CD4-positive, alpha-beta T cell (primary cell): ENCODE measurements at regions not wholly inside any gene's neighbourhood (a gene's known extent, or its start where the extent isn't known, plus 50 kb on each side); places are given as distances from the start of the nearest gene placed in this dataset.
"Not testable (repeated sequence)": the region's sequence is repeated elsewhere in the genome, so short reads cannot be mapped to it uniquely, and the experiment has no call there.

Experiments used
- ATAC-seq: fragments of 200-7000 bp; cut with Tn5 transposase; one replicate; pipeline ENCODE4 v1.10.0; 2022; ENCODE audit warnings: mild to moderate bottlenecking; ENCODE audit not compliant: poor library complexity
- CTCF ChIA-PET: fragments of 350-600 bp; sonication (Branson Sonifier 250); formaldehyde crosslinking; loops from one replicate; lab custom pipeline; 2021; ENCODE audit warnings: antibody characterized with exemption, inconsistent platforms; lab: Charles Lee
- POLR2A ChIA-PET: fragments of 350-600 bp; sonication (Branson Sonifier 250); formaldehyde crosslinking; loops from one replicate; lab custom pipeline; 2021; ENCODE audit warnings: antibody characterized with exemption, inconsistent platforms; lab: Charles Lee
- DNase-seq, 14 experiments: peaks; one replicate each; pipeline ENCODE4 v3.0.0-alpha.2; 2013 to 2020; ENCODE audit warnings: mixed read lengths in 2 of 14
- H3K27ac ChIP-seq, 2 donors: one replicate each; pipeline versions ENCODE4 v1.5.1 to v1.7.0; 2013; ENCODE audit warnings: low read length in 2 of 2, low read depth in 1 of 2, mild to moderate bottlenecking in 1 of 2
- H3K27me3 ChIP-seq, 2 experiments: 1 replicate in 1 of 2; 2 replicates in 1 of 2; pipeline versions ENCODE4 v1.6.1 to v1.7.0; 2013; ENCODE audit warnings: low read length in 2 of 2, control low read depth in 1 of 2, mild to moderate bottlenecking in 1 of 2, moderate library complexity in 1 of 2; ENCODE audit not compliant: insufficient read depth in 2 of 2, control insufficient read depth in 1 of 2
- H3K36me3 ChIP-seq: one replicate; pipeline ENCODE4 v1.6.1; 2013; ENCODE audit warnings: low read length, control low read depth; ENCODE audit not compliant: insufficient read depth
- H3K4me1 ChIP-seq: one replicate; pipeline ENCODE4 v1.6.1; 2013; ENCODE audit warnings: low read length, control low read depth; ENCODE audit not compliant: insufficient read depth
- H3K4me3 ChIP-seq: one replicate; pipeline ENCODE4 v1.5.1; 2013; ENCODE audit warnings: mild to moderate bottlenecking, low read length, moderate library complexity
- H3K9me3 ChIP-seq, 2 experiments: 1 replicate in 1 of 2; 2 replicates in 1 of 2; pipeline versions ENCODE4 v1.6.1 to v1.7.0; 2013; ENCODE audit warnings: low read length in 2 of 2, mild to moderate bottlenecking in 2 of 2, control low read depth in 1 of 2, moderate library complexity in 1 of 2; ENCODE audit not compliant: control insufficient read depth in 1 of 2, insufficient read depth in 1 of 2
- H3K27ac Mint-ChIP-seq: one replicate; pipeline ENCODE4 v1.8.0; 2020; ENCODE audit warnings: mixed read lengths
- H3K27me3 Mint-ChIP-seq: one replicate; pipeline ENCODE4 v1.8.0; 2021; ENCODE audit warnings: mixed read lengths
- H3K36me3 Mint-ChIP-seq: one replicate; pipeline ENCODE4 v1.8.0; 2021; ENCODE audit warnings: low read depth, mixed read lengths
- H3K4me1 Mint-ChIP-seq: one replicate; pipeline ENCODE4 v1.8.0; 2021; ENCODE audit warnings: low read depth, mixed read lengths
- H3K4me3 Mint-ChIP-seq: one replicate; pipeline ENCODE4 v1.8.0; 2020; ENCODE audit warnings: mild to moderate bottlenecking, mixed read lengths
- H3K9me3 Mint-ChIP-seq: one replicate; pipeline ENCODE4 v1.8.0; 2020; ENCODE audit warnings: mixed read lengths
- intact Hi-C, 2 experiments: fragments of 100-400 bp; cut with DNase I in 1 of 2; cut with micrococcal nuclease in 1 of 2; formaldehyde crosslinking; loops; one replicate each; pipeline versions ENCODE4 v1.15.1 to v1.9.0; 2023 to 2025; cut with DNase I, micrococcal nuclease
- TF ChIP-seq, protein P1 (sequence below): fragments of 200-600 bp; IDR thresholded peaks from one replicate; pipeline ENCODE4 v1.8.0; 2022; ENCODE audit warnings: antibody characterized with exemption, mild to moderate bottlenecking

DNA sequence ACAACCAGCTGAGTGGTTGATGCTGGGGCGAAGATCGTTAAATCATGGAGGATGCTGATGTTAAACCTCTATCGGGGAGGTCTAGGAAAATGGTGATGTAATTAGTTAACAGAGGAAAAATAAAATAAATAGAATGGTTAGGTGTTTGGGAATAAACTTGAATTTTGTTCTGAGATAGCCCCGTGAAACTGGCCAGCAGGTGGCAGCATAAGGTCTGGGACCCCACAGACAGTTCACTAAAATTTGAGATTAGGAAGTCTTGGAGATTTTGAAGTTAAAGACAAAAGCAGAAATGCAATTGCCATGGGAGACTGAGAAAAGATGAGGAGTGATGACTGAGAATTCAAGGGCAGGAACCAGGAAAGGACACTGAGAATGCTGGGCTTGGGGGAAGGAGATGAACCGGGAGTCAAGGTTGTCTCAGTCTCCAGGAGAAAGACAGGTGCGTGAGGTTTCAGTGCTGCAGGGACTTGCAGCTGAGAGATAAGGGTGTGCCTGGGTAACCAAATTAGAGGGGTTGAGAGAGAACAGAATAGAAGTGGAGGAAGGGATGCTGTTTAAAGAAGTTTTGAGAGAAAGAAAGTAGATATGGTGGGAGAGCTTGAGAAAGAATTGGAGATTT lies 248.0 kb downstream of the ZNF92 start:
- ATAC-seq, H3K27ac ChIP-seq, H3K9me3 ChIP-seq, intact Hi-C loops, H3K27me3 ChIP-seq, POLR2A ChIA-PET, H3K4me1 ChIP-seq, H3K4me3 Mint-ChIP-seq, H3K4me1 Mint-ChIP-seq, H3K9me3 Mint-ChIP-seq, H3K36me3 ChIP-seq, H3K27ac Mint-ChIP-seq, H3K4me3 ChIP-seq, H3K36me3 Mint-ChIP-seq: not testable (repeated sequence)
- CTCF ChIA-PET = interaction anchor here (0.7 kb wide), 1 partner anchor 831 kb away, joined by 5 read pairs; no protein-coding TSS in a partner anchor
- TF ChIP-seq, protein P1, sequence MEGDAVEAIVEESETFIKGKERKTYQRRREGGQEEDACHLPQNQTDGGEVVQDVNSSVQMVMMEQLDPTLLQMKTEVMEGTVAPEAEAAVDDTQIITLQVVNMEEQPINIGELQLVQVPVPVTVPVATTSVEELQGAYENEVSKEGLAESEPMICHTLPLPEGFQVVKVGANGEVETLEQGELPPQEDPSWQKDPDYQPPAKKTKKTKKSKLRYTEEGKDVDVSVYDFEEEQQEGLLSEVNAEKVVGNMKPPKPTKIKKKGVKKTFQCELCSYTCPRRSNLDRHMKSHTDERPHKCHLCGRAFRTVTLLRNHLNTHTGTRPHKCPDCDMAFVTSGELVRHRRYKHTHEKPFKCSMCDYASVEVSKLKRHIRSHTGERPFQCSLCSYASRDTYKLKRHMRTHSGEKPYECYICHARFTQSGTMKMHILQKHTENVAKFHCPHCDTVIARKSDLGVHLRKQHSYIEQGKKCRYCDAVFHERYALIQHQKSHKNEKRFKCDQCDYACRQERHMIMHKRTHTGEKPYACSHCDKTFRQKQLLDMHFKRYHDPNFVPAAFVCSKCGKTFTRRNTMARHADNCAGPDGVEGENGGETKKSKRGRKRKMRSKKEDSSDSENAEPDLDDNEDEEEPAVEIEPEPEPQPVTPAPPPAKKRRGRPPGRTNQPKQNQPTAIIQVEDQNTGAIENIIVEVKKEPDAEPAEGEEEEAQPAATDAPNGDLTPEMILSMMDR = peak; percentile 65
- peak in 11 of 14 experiments; percentile 2 to 38 (median 7) for DNase-seq
- H3K27me3 Mint-ChIP-seq = peaks cover 40% of the 10 kb centered on the region

DNA sequence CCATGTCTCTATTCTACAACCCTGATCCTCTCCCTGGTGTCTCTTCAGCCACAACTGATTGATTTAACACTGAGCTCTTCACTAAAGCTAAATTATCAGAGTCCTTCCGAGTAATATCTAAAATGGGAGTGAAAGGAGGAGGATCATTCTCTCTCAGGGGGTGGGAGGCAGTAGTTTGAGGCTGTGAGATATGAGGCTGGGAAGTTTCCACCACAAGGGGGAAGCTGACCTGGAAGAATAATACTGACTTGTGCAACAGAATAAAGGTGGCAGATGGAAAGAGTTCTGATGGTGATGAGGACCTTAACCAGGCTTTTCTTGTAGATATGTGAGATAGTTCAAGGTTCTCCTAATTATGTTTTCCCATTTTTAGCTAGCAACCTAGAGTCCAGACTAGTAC lies 241.6 kb upstream of the VKORC1L1 start:
- ATAC-seq, CTCF ChIA-PET, H3K27me3 ChIP-seq, intact Hi-C loops, H3K27ac Mint-ChIP-seq, POLR2A ChIA-PET, H3K4me3 ChIP-seq, H3K4me3 Mint-ChIP-seq, H3K36me3 ChIP-seq, H3K4me1 ChIP-seq, H3K4me1 Mint-ChIP-seq, DNase-seq, H3K27ac ChIP-seq, H3K9me3 Mint-ChIP-seq, H3K9me3 ChIP-seq, H3K36me3 Mint-ChIP-seq: not testable (repeated sequence)
- H3K27me3 Mint-ChIP-seq = peaks cover 12% of the 10 kb centered on the region

DNA sequence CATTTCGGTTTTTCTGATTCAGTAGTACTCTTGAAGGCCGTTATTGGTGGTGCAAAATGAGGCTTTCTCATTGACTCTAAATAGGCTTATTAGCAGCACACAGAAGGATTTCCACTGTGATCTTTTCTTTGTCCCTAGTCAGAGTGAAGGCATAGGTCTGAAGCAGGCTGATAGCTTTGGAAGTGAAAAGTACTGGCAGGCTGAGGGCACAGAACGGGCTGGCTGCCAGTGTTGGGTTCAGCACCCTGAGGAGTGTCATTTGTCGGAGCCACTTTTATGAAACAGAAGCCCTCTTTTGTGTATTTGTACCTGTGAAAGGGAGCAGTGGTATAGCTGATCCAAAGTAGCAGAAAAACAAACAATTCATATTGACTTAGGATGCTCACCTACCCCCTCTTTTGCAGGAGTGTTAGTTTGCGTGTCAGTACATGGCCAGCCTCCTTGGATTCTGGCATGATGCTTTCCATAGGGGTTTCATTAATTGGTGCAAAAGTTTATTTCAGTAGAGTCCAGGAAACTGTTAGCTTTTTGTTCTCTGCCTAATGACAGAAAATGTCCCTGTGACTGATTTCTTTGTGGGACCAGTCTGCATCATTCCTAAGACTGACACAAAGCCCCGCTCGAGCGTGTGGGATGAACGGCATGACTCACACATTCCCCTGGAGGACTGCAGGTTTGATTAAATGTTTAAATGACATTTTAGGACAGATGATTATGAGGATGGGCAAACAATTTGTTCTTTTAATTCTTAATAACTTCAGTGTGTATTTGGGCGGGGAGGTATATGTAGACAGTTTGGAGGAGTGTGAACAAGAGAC lies 239.1 kb upstream of the VKORC1L1 start:
- CTCF ChIA-PET, H3K27ac ChIP-seq, H3K36me3 Mint-ChIP-seq, ATAC-seq, H3K4me3 ChIP-seq, H3K9me3 Mint-ChIP-seq, H3K9me3 ChIP-seq, H3K27me3 Mint-ChIP-seq, DNase-seq, intact Hi-C loops, POLR2A ChIA-PET, H3K36me3 ChIP-seq, H3K4me3 Mint-ChIP-seq, H3K4me1 ChIP-seq, H3K27me3 ChIP-seq, H3K4me1 Mint-ChIP-seq, H3K27ac Mint-ChIP-seq: not testable (repeated sequence)

DNA sequence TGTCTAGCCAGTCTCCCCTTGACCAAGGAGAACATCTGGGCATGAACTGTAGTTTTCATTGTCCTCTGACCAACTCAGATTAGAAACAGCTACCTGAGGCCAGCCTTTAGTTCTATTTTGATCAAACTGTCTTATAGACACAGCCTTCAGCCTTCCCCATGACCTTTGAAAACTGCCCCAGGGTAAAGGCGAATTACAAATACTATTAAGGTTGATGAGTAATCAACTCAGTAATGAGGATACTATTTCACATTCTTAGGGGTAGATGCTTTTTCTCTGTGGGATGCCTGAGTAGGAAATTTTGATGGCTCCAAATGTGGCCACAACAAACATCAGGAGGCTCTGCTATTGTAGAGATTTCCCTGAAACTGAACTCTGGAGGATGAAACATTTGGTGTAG lies 234.0 kb upstream of the VKORC1L1 start:
- ATAC-seq, CTCF ChIA-PET, H3K36me3 ChIP-seq, H3K27ac ChIP-seq, H3K4me1 ChIP-seq, H3K4me3 Mint-ChIP-seq, H3K9me3 Mint-ChIP-seq, H3K27ac Mint-ChIP-seq, intact Hi-C loops, DNase-seq, H3K9me3 ChIP-seq, H3K36me3 Mint-ChIP-seq, H3K4me1 Mint-ChIP-seq, H3K27me3 ChIP-seq, H3K4me3 ChIP-seq, H3K27me3 Mint-ChIP-seq, POLR2A ChIA-PET: not testable (repeated sequence)

DNA sequence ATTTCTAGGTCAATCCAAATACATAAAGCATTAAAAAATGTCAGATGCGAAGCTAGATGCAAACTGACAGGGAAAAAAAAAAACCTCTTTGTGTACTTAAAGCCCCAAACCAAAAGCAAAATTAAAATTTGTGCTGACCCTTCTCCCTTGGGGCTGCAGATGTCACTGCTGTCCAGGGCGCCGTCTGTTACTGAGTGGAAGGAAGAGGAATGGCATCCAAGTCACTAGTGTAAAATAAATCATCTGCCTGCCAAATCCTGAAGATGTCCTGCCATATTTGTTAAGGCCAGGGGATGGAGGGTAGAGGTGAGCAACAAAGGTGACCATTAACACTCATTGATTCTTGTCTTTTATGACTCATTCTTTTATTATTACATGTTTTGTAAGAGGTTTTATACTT lies 233.2 kb upstream of the VKORC1L1 start:
- POLR2A ChIA-PET, ATAC-seq, H3K4me1 Mint-ChIP-seq, H3K27me3 ChIP-seq, H3K36me3 Mint-ChIP-seq, intact Hi-C loops, DNase-seq, H3K4me1 ChIP-seq, H3K9me3 ChIP-seq, H3K27ac ChIP-seq, H3K9me3 Mint-ChIP-seq, CTCF ChIA-PET, H3K4me3 Mint-ChIP-seq, H3K36me3 ChIP-seq, H3K27ac Mint-ChIP-seq, H3K27me3 Mint-ChIP-seq, H3K4me3 ChIP-seq: not testable (repeated sequence)

DNA sequence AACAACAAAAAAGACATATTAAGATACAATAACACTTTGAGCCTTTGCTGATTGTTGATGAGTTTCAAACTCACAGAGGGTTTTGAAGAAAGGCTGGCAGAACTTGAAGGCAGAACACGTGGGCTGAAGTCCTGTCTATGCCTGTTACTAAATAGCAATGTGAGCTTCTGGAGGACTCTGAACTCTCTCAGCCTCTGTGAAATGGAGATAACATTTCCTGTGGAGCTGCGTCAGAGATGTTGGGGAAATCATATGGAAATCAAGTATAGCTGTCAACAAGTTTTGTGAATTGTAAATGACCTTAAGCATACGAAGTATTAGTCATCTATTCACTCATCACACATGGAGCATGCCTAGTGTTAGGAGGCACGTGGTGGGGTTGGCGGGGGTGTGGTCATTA lies 229.4 kb upstream of the VKORC1L1 start:
- H3K36me3 Mint-ChIP-seq, H3K27ac ChIP-seq, H3K4me3 Mint-ChIP-seq, H3K27me3 ChIP-seq, POLR2A ChIA-PET, DNase-seq, ATAC-seq, H3K36me3 ChIP-seq, H3K27me3 Mint-ChIP-seq, H3K4me1 Mint-ChIP-seq, intact Hi-C loops, H3K27ac Mint-ChIP-seq, H3K9me3 Mint-ChIP-seq, H3K4me3 ChIP-seq, CTCF ChIA-PET, H3K9me3 ChIP-seq, H3K4me1 ChIP-seq: not testable (repeated sequence)
